Vagina (tissue), 2 donors: ENCODE measurements at regions not wholly inside any gene's neighbourhood (a gene's known extent, or its start where the extent isn't known, plus 50 kb on each side); places are given as distances from the start of the nearest gene placed in this dataset.

Experiments used
- POLR2A ChIP-seq, 2 donors: fragments of 450-650 bp; IDR thresholded peaks; one replicate each; pipeline ENCODE4 v1.6.1; 2017; ENCODE audit warnings: antibody characterized with exemption in 2 of 2, mild to moderate bottlenecking in 2 of 2, moderate library complexity in 2 of 2
- TF ChIP-seq, protein P1 (sequence below), 3 experiments: fragments of 450-650 bp in 2 of 3; fragments of 200-600 bp in 1 of 3; sonication (generic) in 1 of 3; IDR thresholded peaks; one replicate each; pipeline ENCODE4 v1.5.1; 2017 to 2019; ENCODE audit warnings: antibody characterized with exemption in 3 of 3, mild to moderate bottlenecking in 2 of 3, moderate library complexity in 2 of 3

DNA sequence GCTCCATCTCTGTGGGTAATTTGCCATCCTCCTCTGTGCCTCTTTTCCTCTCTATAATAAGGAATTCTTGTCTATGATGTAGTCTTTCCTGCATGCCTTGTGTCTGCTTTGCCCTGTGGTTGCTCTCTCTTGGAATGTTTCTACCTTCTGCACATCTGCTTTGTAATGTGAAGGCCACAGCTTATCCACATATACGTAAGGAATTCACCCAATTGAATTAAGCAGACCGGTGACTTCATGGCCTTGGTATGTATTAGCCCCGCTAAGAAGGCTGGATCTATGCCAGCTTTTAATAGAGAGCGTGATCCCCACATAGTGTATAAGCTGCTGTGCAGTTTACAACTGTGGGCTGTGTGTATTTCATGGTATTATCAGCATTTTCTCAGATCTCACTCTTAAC lies 274.7 kb downstream of the RNF144A start:
- TF ChIP-seq, protein P1, sequence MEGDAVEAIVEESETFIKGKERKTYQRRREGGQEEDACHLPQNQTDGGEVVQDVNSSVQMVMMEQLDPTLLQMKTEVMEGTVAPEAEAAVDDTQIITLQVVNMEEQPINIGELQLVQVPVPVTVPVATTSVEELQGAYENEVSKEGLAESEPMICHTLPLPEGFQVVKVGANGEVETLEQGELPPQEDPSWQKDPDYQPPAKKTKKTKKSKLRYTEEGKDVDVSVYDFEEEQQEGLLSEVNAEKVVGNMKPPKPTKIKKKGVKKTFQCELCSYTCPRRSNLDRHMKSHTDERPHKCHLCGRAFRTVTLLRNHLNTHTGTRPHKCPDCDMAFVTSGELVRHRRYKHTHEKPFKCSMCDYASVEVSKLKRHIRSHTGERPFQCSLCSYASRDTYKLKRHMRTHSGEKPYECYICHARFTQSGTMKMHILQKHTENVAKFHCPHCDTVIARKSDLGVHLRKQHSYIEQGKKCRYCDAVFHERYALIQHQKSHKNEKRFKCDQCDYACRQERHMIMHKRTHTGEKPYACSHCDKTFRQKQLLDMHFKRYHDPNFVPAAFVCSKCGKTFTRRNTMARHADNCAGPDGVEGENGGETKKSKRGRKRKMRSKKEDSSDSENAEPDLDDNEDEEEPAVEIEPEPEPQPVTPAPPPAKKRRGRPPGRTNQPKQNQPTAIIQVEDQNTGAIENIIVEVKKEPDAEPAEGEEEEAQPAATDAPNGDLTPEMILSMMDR (IDR thresholded peaks at IDR 0.05), result no peak
- TF ChIP-seq POLR2A (IDR thresholded peaks at IDR 0.05), result no peak
